8988T (cell line): ENCODE measurements at regions not wholly inside any gene's neighbourhood (a gene's known extent, or its start where the extent isn't known, plus 50 kb on each side); places are given as distances from the start of the nearest gene placed in this dataset.
A peak's percentile ranks its signal among the peaks of the same experiment; 100 is the strongest.

Source experiments
- DNase-seq: peaks from one replicate; pipeline ENCODE4 v3.0.0; 2011

GRCh38 chr12:94813314-94813713, 163.0 kb upstream of the TMCC3 start:
- no peak for DNase-seq

- DNase-seq = no peak
These were observed 162.0 kb upstream of the TMCC3 start for GRCh38 chr12:94812345-94812744.

GRCh38 chr12:94811611-94812010, 161.3 kb upstream of the TMCC3 start:
- DNase-seq = no peak

GRCh38 chr12:94807951-94808350, 157.6 kb upstream of the TMCC3 start:
- no peak for DNase-seq

- DNase-seq = no peak
These were observed 156.3 kb upstream of the TMCC3 start for GRCh38 chr12:94806617-94807016.

GRCh38 chr12:94805749-94806529, 155.6 kb upstream of the TMCC3 start:
- no peak for DNase-seq

GRCh38 chr12:94803939-94804338, 153.6 kb upstream of the TMCC3 start:
- DNase-seq = no peak

- no peak for DNase-seq
These were observed 152.4 kb upstream of the TMCC3 start for GRCh38 chr12:94802796-94803195.

- no peak for DNase-seq
These were observed 151.4 kb upstream of the TMCC3 start for GRCh38 chr12:94801745-94802144.

- no peak for DNase-seq
These were observed 148.8 kb upstream of the TMCC3 start for GRCh38 chr12:94799136-94799535.

- no peak for DNase-seq
These were observed 147.8 kb upstream of the TMCC3 start for GRCh38 chr12:94798113-94798512.

- peak; percentile 16 for DNase-seq
These were observed 145.2 kb upstream of the TMCC3 start for GRCh38 chr12:94795520-94795919.

GRCh38 chr12:94795044-94795443, 144.7 kb upstream of the TMCC3 start:
- no peak for DNase-seq

GRCh38 chr12:94793191-94793595, 142.8 kb upstream of the TMCC3 start:
- no peak for DNase-seq

- DNase-seq = no peak
These were observed 142.3 kb upstream of the TMCC3 start for GRCh38 chr12:94792693-94793092.

GRCh38 chr12:94791933-94792332, 141.6 kb upstream of the TMCC3 start:
- no peak for DNase-seq

- DNase-seq = no peak
These were observed 140.5 kb upstream of the TMCC3 start for GRCh38 chr12:94790825-94791224.

GRCh38 chr12:94790370-94790769, 140.0 kb upstream of the TMCC3 start:
- no peak for DNase-seq

GRCh38 chr12:94789510-94790225, 139.3 kb upstream of the TMCC3 start:
- DNase-seq = no peak

GRCh38 chr12:94788298-94788697, 137.9 kb upstream of the TMCC3 start:
- no peak for DNase-seq

- DNase-seq = no peak
These were observed 136.5 kb upstream of the TMCC3 start for GRCh38 chr12:94786906-94787305.

GRCh38 chr12:94783862-94784261, 133.5 kb upstream of the TMCC3 start:
- DNase-seq = no peak

GRCh38 chr12:94783343-94783742, 133.0 kb upstream of the TMCC3 start:
- no peak for DNase-seq

GRCh38 chr12:94781835-94782234, 131.5 kb upstream of the TMCC3 start:
- DNase-seq = no peak

GRCh38 chr12:94779485-94779884, 129.1 kb upstream of the TMCC3 start:
- no peak for DNase-seq
